ENCODE measurements at regions not wholly inside any gene's neighbourhood (a gene's known extent, or its start where the extent isn't known, plus 50 kb on each side); places are given as distances from the start of the nearest gene placed in this dataset.

- no peak for DNase-seq (ENCODE audit: low read depth in 2 of 2)
Observed at GRCh38 chr20:10805764-10806163, 132.0 kb upstream of the JAG1 start.

DNA sequence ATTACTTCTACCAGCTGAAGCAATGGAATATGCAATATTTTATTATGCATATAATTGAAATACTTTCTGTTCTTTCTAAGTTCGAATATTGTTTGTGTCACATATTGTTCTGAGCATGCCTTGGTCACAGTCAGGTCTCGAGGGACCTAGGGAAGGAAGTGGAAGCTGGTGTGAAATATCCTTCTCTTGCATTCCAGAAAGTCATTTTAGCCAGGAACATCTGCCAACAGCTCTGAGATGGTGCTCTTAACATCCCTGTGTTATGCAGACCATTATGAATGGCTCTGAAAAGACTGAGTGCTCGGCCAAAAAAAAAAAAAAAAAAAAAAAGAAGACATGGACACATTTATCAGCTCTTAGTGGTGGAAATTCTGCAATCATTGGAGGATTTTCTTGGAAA lies 132.7 kb upstream of the JAG1 start:
- no peak for DNase-seq (ENCODE audit: low read depth in 2 of 2)

- no peak for DNase-seq (ENCODE audit: low read depth in 2 of 2)
Observed at GRCh38 chr20:10807013-10807412, 133.2 kb upstream of the JAG1 start.

GRCh38 chr20:10812759-10813327 lies 139.0 kb upstream of the JAG1 start:
- DNase-seq (ENCODE audit: low read depth in 2 of 2), result no peak

GRCh38 chr20:10823585-10823984 lies 149.8 kb upstream of the JAG1 start:
- DNase-seq (ENCODE audit: low read depth in 2 of 2), result no peak

DNA sequence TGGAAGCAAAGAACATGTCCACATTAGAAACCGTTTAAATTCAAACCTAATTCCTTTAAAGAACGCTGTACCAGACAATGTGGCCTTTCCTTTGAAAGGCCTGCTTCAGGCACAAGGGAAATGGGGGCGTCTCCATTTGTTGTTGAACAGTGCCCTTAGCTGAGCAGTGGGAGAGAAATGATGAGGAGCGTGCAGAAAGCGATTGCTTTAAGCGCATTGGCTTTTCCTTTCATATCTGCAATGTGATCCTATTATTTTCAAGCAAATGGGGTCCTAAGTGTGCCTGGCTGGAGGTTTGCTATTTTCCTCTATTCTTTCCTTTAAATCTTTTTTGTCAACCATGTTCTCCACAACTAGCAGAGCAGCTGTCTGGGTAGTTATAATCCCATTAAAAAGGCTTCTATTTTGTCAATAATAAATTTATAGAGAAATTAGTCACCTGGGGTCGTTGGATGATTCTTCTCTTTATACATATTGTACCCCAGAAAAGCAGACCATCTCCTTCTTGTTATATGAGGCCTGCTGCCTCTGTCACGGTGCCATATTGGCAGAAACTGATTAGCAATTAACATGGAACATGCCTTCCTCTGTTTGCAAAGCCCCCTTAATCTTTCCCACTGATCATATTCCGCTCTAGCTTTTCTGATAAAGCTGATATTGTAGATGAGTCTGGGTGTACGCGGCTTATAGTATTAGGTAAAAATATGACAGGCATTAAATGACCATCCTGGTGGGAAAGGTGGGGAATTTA lies 151.1 kb upstream of the JAG1 start:
- no peak for DNase-seq (ENCODE audit: low read depth in 2 of 2)

- no peak for DNase-seq (ENCODE audit: low read depth in 2 of 2)
Observed at GRCh38 chr20:10826111-10826510, 152.3 kb upstream of the JAG1 start.

DNA sequence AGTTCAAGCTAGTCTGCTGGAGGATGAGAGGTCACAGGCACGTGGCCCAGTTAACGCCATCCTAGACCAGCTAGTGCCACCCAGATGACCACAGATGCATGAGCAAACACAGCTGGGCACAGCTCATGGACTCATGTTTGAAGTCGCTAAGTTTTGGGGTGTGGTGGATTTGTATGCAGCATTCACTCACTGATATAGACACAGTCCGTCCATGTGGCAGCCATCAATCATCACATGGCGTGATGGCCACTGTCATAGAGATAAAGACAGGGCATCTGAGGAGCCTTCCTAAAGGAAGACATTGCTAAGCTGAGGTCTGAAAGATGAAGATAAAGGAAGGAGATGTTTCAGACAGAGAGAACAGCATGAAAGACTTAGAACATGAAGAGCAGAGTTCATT lies 154.4 kb upstream of the JAG1 start:
- DNase-seq (ENCODE audit: low read depth in 2 of 2), result no peak

DNA sequence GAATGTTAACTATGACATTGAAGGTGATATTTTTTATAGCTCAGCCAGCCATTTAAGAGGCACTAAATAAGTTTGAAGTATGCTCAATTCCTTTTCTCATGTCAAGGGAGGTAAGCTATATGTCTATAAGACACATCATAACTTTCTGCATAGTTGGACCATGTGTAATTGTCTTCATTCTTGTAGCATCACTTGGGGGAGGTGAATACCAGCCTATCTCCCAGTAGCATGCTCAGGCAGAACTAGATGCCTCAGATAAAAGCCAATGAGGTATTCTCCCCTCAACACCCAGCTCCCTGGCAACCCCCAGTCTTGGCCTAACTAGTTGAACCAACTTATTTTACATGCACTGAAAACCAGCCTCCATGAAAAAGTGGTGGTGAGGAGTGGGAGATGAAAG lies 158.3 kb upstream of the JAG1 start:
- DNase-seq (ENCODE audit: low read depth in 2 of 2), result no peak

- no peak for DNase-seq (ENCODE audit: low read depth in 2 of 2)
Observed at GRCh38 chr20:10837901-10838300, 164.1 kb upstream of the JAG1 start.

DNA sequence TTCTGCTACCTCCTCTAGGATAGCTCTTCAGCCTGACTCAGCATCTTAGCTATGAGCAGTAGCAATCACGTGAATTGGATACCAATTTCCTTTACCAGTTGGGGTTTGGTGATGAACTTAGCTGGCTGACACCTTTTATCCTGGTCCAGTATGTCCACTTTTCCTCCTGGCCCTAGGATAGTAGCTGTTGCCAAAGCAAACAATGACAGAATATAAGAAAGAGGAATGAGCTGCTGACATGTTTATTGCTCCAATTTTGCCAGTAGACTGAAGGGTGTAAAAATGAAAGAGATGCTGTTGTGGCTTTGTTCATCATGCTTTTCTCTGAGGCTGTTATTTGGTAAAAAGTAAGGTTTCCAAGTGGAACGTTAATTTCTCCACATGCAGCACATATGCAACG lies 168.3 kb upstream of the JAG1 start:
- no peak for DNase-seq (ENCODE audit: low read depth in 2 of 2)

DNA sequence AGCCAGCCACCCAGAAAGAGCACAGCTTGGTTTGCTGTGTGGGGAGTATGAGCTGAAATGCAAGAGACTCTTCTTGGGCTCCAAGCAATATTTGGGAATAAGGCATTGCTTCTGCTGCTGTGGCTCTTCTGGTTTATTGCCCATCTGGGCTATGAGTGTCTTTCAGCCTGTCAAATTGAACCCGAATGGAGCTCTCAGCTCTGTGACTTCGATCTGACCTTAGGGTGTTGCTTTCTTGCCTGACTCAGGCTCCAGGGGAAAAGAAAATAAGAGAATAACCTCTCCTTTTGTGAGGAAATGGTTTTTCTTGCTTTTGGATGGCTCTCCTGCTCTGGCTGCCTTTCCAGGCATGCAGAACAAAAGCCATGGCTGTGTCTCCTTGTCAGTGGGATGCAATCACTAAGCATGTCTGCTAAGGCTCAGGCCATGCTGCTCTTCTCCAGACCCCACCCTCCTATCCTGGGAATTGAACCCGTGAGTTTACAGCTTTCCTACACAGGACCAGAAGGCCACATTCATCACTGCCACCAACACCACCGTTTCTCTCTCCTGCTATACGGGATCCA lies 169.4 kb upstream of the JAG1 start:
- no peak for DNase-seq (ENCODE audit: low read depth in 2 of 2)

DNA sequence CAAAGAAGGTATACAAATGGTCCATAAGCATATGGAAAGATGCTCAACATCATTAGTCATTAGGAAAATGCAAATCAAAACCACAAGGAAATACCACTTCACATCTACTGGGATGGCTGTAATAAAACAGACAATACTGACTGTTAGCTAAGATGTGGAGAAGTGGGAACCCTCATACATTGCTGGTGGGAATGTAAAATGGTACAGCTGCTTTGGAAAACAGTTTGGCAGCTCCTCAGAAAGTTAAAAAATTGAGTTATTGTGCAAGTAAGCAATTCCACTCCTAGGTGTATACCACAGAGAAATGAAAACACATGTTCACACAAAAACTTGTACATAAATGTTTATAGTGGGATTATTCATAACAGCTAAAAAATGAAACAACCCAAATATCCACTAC lies 173.0 kb upstream of the JAG1 start:
- DNase-seq (ENCODE audit: low read depth in 2 of 2), result no peak

- DNase-seq (ENCODE audit: low read depth in 2 of 2), result no peak
Observed at GRCh38 chr20:10848810-10849370, 175.1 kb upstream of the JAG1 start.

DNA sequence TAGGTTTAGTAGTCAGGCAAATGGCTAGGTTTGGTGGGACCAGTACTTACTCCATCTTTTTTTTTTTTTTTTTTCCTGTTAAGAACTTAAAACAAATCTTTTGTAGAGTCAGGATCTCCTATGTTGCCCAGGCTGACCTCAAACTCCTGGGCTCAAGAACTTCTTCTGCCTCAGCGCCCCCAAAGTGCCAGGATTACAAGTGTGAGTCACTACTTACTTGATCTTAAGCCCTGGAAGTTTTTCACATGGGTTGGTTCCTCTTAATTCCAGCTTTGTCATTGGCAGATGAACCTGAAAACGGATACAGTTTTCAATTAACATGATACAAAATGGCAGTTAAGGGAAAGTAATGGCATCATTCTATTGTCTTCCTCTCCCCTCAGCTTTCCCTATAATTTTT lies 179.4 kb upstream of the JAG1 start:
- DNase-seq (ENCODE audit: low read depth in 2 of 2), result no peak

- DNase-seq (ENCODE audit: low read depth in 2 of 2), result no peak
Observed at GRCh38 chr20:10853731-10854130, 179.9 kb upstream of the JAG1 start.

DNA sequence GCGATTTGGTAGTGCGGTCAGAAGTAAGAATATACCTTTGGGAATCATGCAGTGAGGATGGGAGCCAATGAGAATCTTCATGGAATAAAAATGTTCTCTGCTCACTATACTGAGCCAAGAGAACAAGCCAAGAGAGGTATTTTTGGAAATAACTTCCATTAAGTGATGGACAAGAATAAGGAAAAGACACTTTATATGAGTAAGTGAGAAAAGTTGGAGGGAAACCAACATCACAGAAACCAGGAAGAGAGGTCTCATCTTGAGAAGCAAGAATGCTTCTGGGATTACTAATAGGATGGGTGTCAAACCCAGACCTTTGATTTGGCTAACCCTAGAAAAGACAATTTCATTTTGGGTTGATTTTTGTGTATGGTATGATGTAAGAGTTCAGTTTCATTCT lies 181.2 kb upstream of the JAG1 start:
- DNase-seq (ENCODE audit: low read depth in 2 of 2), result no peak

DNA sequence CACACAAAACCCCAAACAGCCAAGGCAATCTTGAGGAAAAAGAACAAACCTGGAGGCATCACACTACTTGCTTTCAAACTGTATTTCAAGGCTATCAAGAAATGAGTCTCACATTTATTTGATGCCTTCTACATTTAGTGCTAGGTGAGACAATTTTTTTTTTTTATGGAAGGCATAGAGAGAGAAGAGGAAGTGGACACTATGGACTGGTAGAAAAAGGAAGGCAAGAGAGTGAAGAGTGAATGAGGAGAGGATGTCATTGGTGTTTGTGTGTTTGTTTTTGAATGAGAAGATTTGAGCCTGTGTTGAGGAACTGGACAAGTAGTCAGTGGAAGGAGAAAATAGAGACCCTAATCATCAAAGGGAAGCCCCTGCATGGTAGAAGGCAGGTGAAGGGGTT lies 182.0 kb upstream of the JAG1 start:
- DNase-seq (ENCODE audit: low read depth in 2 of 2), result no peak

DNA sequence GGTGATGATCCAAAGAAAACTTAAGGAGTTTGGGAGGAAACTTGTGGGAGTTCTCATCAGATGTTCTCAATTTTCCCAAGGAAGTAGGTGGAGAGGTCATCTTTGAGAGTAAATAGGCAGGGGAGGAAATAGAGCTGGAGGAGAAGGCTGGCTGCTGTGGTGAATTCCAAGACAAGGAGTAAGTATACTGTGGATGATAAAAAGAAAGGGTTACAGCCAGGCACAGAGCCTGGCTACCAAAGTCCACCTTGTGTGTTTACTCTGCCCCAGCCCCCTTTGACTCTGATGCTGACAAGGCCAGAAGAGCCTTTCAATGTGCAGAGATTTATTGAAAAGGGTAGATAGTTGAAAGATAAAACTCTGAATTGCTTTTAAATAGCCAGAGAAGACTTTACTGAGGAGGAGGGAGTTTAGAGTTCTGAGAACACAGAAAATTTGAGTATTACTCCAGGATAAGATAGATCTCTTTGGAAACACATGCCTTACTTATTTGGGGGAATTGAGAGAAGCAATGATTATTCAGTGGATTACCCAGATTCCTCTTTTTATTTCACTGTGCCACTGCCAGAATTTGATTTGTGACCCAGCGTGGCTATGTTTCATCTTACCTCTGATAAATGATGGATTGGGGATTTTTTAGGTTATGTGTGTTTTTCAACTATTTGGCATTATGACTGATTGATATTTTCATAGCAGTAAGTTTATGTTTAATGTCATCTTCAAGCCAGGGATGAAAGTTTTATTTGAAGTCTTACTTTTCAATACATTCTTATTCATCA lies 182.6 kb upstream of the JAG1 start:
- no peak for DNase-seq (ENCODE audit: low read depth in 2 of 2)

DNA sequence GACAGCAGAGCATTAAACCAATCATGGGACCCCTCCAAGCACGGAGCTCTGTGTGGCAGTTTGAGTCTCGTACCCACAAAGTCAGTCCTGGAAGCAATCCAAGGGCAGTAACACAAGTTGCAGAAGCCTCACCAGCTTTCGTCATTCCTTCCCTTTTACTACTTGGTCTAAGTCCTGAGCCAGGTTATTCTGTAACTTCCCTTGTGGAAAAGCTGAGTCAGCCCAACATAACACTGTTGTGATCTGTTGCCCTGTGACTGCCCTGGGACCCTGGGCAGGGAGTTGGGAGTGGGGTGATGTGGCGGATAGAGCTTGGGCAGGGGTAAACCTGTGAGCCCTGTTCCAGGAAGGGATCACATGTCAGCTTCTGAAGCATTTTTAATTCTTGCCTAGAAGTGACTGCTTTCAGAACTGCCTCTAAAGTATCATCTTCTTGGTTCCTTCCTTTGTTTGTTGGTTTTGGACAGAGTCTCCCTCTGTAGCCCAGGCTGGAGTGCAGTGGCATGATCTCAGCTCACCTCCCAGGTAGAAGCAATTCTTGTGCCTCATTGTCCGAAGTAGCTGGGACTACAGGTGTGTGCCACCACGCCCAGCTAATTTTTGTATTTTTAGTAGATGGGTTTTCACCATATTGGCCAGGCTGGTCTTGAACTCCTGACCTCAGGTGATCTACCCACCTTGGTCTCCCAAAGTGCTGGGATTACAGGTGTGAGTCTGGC lies 183.7 kb upstream of the JAG1 start:
- DNase-seq (ENCODE audit: low read depth in 2 of 2), result no peak

DNA sequence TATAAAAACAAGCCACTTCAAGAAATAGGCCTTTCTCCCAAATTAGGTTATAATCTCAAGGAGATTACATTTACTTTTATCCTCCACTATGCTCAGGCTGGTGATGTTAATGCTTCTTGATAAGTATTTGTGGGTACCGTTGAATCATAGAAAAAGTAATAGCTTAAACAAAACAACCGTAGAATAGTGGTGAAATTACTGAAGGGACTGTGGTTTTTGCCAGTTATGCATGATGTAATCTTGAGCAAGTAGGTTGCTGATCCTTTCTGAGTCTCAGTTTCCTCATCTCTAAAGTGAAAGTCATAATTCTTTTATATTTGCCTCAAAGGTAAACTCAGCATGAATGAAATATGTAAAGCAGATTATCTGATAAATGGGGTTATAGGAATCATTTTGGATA lies 187.3 kb upstream of the JAG1 start:
- no peak for DNase-seq (ENCODE audit: low read depth in 2 of 2)

DNA sequence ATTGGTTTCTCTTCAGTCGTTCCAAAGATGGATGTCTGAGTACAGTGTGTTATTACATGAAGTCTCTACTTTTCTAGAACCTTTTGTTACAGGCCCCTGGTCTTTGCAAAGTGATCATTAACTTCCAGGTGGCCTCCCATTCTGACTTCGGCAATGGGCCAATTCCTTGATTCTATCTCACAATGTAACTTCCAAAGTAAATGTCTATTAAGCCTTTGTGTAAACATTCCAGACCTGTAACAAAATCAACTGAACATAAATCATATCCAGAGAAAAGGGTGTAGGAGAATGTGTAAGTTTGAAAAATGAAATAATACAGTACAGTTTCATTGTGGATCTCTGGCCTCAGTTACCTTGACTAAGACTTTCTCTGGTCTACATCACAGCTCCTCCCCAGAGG lies 187.8 kb upstream of the JAG1 start:
- DNase-seq (ENCODE audit: low read depth in 2 of 2), result no peak
